ENCODE measurements at regions not wholly inside any gene's neighbourhood (a gene's known extent, or its start where the extent isn't known, plus 50 kb on each side); places are given as distances from the start of the nearest gene placed in this dataset.

- no peak overlapping the region for H3K9ac ChIP-seq (ENCODE audit: low read length)
Observed at GRCh38 chr2:129275706-129276105, 703.8 kb upstream of the RAB6C start.

GRCh38 chr2:129276978-129277584 lies 702.4 kb upstream of the RAB6C start:
- Histone ChIP-seq H3K4me3 (ENCODE audit: low read depth, low read length) (no peak overlapping the region), H3K27ac (ENCODE audit: low read depth, low read length) (no peak overlapping the region), H3K9me3 (ENCODE audit: control insufficient read depth, insufficient read depth, low read depth, low read length) (peaks cover 19% of the 10 kb centered on the region), H3K4me1 (ENCODE audit: control insufficient read depth, insufficient read depth, low read length) (no peaks in the 10 kb centered on the region), H3K27me3 (ENCODE audit: control insufficient read depth, insufficient read depth, low read length) (no peaks in the 10 kb centered on the region), H3K36me3 (ENCODE audit: control insufficient read depth, insufficient read depth, low read length) (no peaks in the 10 kb centered on the region), H3K9ac (ENCODE audit: low read length) (no peak overlapping the region)

More at GRCh38 chr2:129275706-129276105, 703.8 kb upstream of the RAB6C start:
- Histone ChIP-seq H3K9me3 (ENCODE audit: control insufficient read depth, insufficient read depth, low read depth, low read length) (peaks cover 18% of the 10 kb centered on the region), H3K4me1 (ENCODE audit: control insufficient read depth, insufficient read depth, low read length) (no peaks in the 10 kb centered on the region), H3K36me3 (ENCODE audit: control insufficient read depth, insufficient read depth, low read length) (no peaks in the 10 kb centered on the region), H3K4me3 (ENCODE audit: low read depth, low read length) (no peak overlapping the region), H3K27ac (ENCODE audit: low read depth, low read length) (no peak overlapping the region), H3K27me3 (ENCODE audit: control insufficient read depth, insufficient read depth, low read length) (no peaks in the 10 kb centered on the region)

GRCh38 chr2:129277585-129277981 lies 701.9 kb upstream of the RAB6C start:
- H3K4me3 ChIP-seq (ENCODE audit: low read depth, low read length) = no peak overlapping the region
- H3K27ac ChIP-seq (ENCODE audit: low read depth, low read length) = no peak overlapping the region
- H3K27me3 ChIP-seq (ENCODE audit: control insufficient read depth, insufficient read depth, low read length) = no peaks in the 10 kb centered on the region
- H3K36me3 ChIP-seq (ENCODE audit: control insufficient read depth, insufficient read depth, low read length) = no peaks in the 10 kb centered on the region
- H3K9ac ChIP-seq (ENCODE audit: low read length) = no peak overlapping the region
- no peaks in the 10 kb centered on the region for H3K4me1 ChIP-seq (ENCODE audit: control insufficient read depth, insufficient read depth, low read length)
- peaks cover 19% of the 10 kb centered on the region for H3K9me3 ChIP-seq (ENCODE audit: control insufficient read depth, insufficient read depth, low read depth, low read length)

GRCh38 chr2:129281791-129282530 lies 697.5 kb upstream of the RAB6C start:
- no peaks in the 10 kb centered on the region for H3K4me1 ChIP-seq (ENCODE audit: control insufficient read depth, insufficient read depth, low read length)
- no peaks in the 10 kb centered on the region for H3K36me3 ChIP-seq (ENCODE audit: control insufficient read depth, insufficient read depth, low read length)
- H3K4me3 ChIP-seq (ENCODE audit: low read depth, low read length) = no peak overlapping the region
- no peaks in the 10 kb centered on the region for H3K27me3 ChIP-seq (ENCODE audit: control insufficient read depth, insufficient read depth, low read length)
- peaks cover 19% of the 10 kb centered on the region for H3K9me3 ChIP-seq (ENCODE audit: control insufficient read depth, insufficient read depth, low read depth, low read length)
- H3K27ac ChIP-seq (ENCODE audit: low read depth, low read length) = no peak overlapping the region
- H3K9ac ChIP-seq (ENCODE audit: low read length) = no peak overlapping the region

GRCh38 chr2:129285012-129285411 lies 694.5 kb upstream of the RAB6C start:
- Histone ChIP-seq H3K27ac (ENCODE audit: low read depth, low read length) (no peak overlapping the region), H3K9ac (ENCODE audit: low read length) (no peak overlapping the region), H3K4me1 (ENCODE audit: control insufficient read depth, insufficient read depth, low read length) (no peaks in the 10 kb centered on the region), H3K9me3 (ENCODE audit: control insufficient read depth, insufficient read depth, low read depth, low read length) (peaks cover 7% of the 10 kb centered on the region), H3K27me3 (ENCODE audit: control insufficient read depth, insufficient read depth, low read length) (no peaks in the 10 kb centered on the region), H3K36me3 (ENCODE audit: control insufficient read depth, insufficient read depth, low read length) (no peaks in the 10 kb centered on the region), H3K4me3 (ENCODE audit: low read depth, low read length) (no peak overlapping the region)

GRCh38 chr2:129293326-129293725 lies 686.1 kb upstream of the RAB6C start:
- Histone ChIP-seq H3K4me1 (ENCODE audit: control insufficient read depth, insufficient read depth, low read length) (no peaks in the 10 kb centered on the region), H3K27me3 (ENCODE audit: control insufficient read depth, insufficient read depth, low read length) (no peaks in the 10 kb centered on the region), H3K36me3 (ENCODE audit: control insufficient read depth, insufficient read depth, low read length) (no peaks in the 10 kb centered on the region), H3K4me3 (ENCODE audit: low read depth, low read length) (no peak overlapping the region), H3K9me3 (ENCODE audit: control insufficient read depth, insufficient read depth, low read depth, low read length) (no peaks in the 10 kb centered on the region), H3K9ac (ENCODE audit: low read length) (no peak overlapping the region), H3K27ac (ENCODE audit: low read depth, low read length) (no peak overlapping the region)

- Histone ChIP-seq H3K9ac (ENCODE audit: low read length) (no peak overlapping the region), H3K4me1 (ENCODE audit: control insufficient read depth, insufficient read depth, low read length) (no peaks in the 10 kb centered on the region), H3K36me3 (ENCODE audit: control insufficient read depth, insufficient read depth, low read length) (no peaks in the 10 kb centered on the region), H3K4me3 (ENCODE audit: low read depth, low read length) (no peak overlapping the region), H3K9me3 (ENCODE audit: control insufficient read depth, insufficient read depth, low read depth, low read length) (no peaks in the 10 kb centered on the region), H3K27me3 (ENCODE audit: control insufficient read depth, insufficient read depth, low read length) (no peaks in the 10 kb centered on the region), H3K27ac (ENCODE audit: low read depth, low read length) (no peak overlapping the region)
Observed at GRCh38 chr2:129296396-129296795, 683.1 kb upstream of the RAB6C start.

GRCh38 chr2:129296806-129297205 lies 682.7 kb upstream of the RAB6C start:
- no peaks in the 10 kb centered on the region for H3K27me3 ChIP-seq (ENCODE audit: control insufficient read depth, insufficient read depth, low read length)
- no peaks in the 10 kb centered on the region for H3K4me1 ChIP-seq (ENCODE audit: control insufficient read depth, insufficient read depth, low read length)
- H3K9me3 ChIP-seq (ENCODE audit: control insufficient read depth, insufficient read depth, low read depth, low read length) = no peaks in the 10 kb centered on the region
- H3K9ac ChIP-seq (ENCODE audit: low read length) = no peak overlapping the region
- H3K27ac ChIP-seq (ENCODE audit: low read depth, low read length) = no peak overlapping the region
- H3K4me3 ChIP-seq (ENCODE audit: low read depth, low read length) = no peak overlapping the region
- H3K36me3 ChIP-seq (ENCODE audit: control insufficient read depth, insufficient read depth, low read length) = no peaks in the 10 kb centered on the region

GRCh38 chr2:129297430-129297829 lies 682.0 kb upstream of the RAB6C start:
- H3K9me3 ChIP-seq (ENCODE audit: control insufficient read depth, insufficient read depth, low read depth, low read length) = no peaks in the 10 kb centered on the region
- no peaks in the 10 kb centered on the region for H3K4me1 ChIP-seq (ENCODE audit: control insufficient read depth, insufficient read depth, low read length)
- no peaks in the 10 kb centered on the region for H3K27me3 ChIP-seq (ENCODE audit: control insufficient read depth, insufficient read depth, low read length)
- no peak overlapping the region for H3K9ac ChIP-seq (ENCODE audit: low read length)
- H3K36me3 ChIP-seq (ENCODE audit: control insufficient read depth, insufficient read depth, low read length) = no peaks in the 10 kb centered on the region
- no peak overlapping the region for H3K27ac ChIP-seq (ENCODE audit: low read depth, low read length)
- H3K4me3 ChIP-seq (ENCODE audit: low read depth, low read length) = no peak overlapping the region

- Histone ChIP-seq H3K36me3 (ENCODE audit: control insufficient read depth, insufficient read depth, low read length) (no peaks in the 10 kb centered on the region), H3K27me3 (ENCODE audit: control insufficient read depth, insufficient read depth, low read length) (no peaks in the 10 kb centered on the region), H3K4me1 (ENCODE audit: control insufficient read depth, insufficient read depth, low read length) (no peaks in the 10 kb centered on the region; the same call in 1 of the 2 replicates), H3K9me3 (ENCODE audit: control insufficient read depth, insufficient read depth, low read depth, low read length) (no peaks in the 10 kb centered on the region), H3K9ac (ENCODE audit: low read length) (no peak overlapping the region), H3K27ac (ENCODE audit: low read depth, low read length) (no peak overlapping the region), H3K4me3 (ENCODE audit: low read depth, low read length) (no peak overlapping the region)
Observed at GRCh38 chr2:129299338-129299737, 680.1 kb upstream of the RAB6C start.

- Histone ChIP-seq H3K27ac (ENCODE audit: low read depth, low read length) (no peak overlapping the region), H3K9me3 (ENCODE audit: control insufficient read depth, insufficient read depth, low read depth, low read length) (no peaks in the 10 kb centered on the region), H3K9ac (ENCODE audit: low read length) (no peak overlapping the region), H3K27me3 (ENCODE audit: control insufficient read depth, insufficient read depth, low read length) (no peaks in the 10 kb centered on the region), H3K4me1 (ENCODE audit: control insufficient read depth, insufficient read depth, low read length) (no peaks in the 10 kb centered on the region; the same call in 1 of the 2 replicates), H3K4me3 (ENCODE audit: low read depth, low read length) (no peak overlapping the region), H3K36me3 (ENCODE audit: control insufficient read depth, insufficient read depth, low read length) (no peaks in the 10 kb centered on the region)
Observed at GRCh38 chr2:129299756-129300155, 679.7 kb upstream of the RAB6C start.
